GM18951 (cell line): ENCODE measurements at regions not wholly inside any gene's neighbourhood (a gene's known extent, or its start where the extent isn't known, plus 50 kb on each side); places are given as distances from the start of the nearest gene placed in this dataset.

Experiments used
- POLR2A ChIP-seq: IDR thresholded peaks from 4 replicates; pipeline ENCODE4 v1.6.1; 2011; ENCODE audit warnings: mild to moderate bottlenecking; ENCODE audit not compliant: insufficient read length, insufficient read depth; ENCODE audit errors: extremely low read depth
- in situ Hi-C: fragments of 300-500 bp; cut with MboI; formaldehyde crosslinking; loops from one replicate; pipeline ENCODE4 v1.12.0; 2022; ENCODE audit warnings: low sequenced_read_pairs, mixed read lengths, inconsistent platforms; ENCODE audit not compliant: unreplicated experiment

DNA sequence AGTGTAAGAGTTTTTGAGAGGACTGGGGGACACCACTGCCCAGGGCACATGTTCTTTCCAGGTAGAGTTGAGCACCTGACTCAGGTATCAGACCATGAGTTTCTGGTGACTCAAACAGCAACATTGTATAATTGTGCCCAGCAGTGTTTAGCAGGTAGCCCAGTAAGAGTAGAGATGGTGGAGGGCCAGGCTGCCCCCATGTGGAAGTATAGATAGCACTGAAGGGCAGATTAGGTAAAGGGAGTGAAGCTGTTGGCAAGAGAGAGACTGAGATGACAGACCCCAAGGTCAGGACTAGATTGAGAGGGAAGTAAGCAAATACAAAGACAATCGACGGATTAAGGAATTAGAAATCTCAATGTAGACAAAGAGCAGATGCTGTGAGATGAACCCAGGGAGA, 74.6 kb downstream of the TRIM42 start:
- TF ChIP-seq POLR2A: no peak
- in situ Hi-C loops: loop anchor here (10.0 kb wide), 1 partner anchor 92 kb away; no protein-coding TSS in a partner anchor

DNA sequence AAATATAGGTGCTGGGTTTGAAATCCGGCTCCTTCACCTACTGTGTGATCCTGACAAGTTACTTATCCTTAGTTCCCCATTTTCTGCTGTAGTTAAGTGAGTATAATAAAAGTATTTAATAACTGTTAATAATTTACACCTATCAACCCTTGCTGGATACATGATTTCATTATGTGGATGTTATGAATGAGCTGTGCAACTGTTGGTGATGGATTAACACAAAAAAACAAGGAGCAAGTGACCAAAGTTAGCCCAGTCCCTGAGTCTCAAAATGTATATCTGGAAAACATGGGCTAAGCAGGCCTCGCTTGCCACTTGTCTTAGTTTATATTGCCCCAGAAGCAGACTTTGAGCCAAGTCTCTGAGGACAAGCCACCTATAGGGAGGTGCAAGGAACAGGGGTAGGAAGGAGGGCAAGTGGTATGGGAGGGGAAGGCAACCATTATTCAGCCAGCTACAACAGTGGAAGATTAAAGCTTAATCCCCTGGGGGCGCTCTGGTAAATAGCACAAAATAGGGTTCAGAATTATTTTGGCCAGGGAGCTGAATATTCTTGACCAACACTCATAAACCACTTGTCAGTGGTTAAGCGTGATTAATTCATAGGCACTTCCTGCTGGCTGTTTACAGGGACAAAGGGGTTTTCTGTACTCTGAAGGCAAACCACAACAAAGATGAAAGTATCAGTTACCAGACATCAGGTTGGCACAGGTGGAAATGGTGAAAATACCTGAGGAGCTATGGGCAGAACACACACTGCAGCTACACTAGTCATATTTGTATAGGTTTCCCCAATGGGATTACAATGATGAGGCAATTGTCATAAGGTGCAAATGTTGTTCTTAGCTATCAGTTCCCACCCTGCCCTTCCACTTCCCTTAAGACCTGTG, 76.2 kb downstream of the TRIM42 start:
- TF ChIP-seq POLR2A: no peak
- in situ Hi-C loops: loop anchor here (10.0 kb wide), 1 partner anchor 91 kb away; no protein-coding TSS in a partner anchor

DNA sequence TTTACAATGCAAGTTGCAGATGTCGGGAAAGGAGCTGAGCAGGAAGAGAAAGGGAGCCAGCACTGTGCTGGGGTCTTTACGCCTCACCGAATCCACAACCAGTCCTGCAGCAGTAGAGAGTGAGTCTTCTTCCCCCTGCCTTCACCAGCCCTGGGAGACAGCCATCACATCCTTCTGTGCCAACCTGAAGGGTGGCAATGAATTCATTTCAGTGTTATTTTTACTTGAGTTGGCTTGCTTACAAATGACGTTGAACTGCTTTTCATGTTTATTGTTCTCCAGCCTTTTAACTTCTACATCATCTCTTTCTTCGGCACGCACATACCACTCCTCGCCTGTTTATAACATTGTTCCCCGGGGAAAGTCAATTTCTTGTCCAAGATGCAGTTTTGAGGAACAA, 77.1 kb downstream of the TRIM42 start:
- TF ChIP-seq POLR2A: no peak
- in situ Hi-C loops: loop anchor here (10.0 kb wide), 1 partner anchor 90 kb away; no protein-coding TSS in a partner anchor

- in situ Hi-C loops: loop anchor here (10.0 kb wide), 1 partner anchor 88 kb away; no protein-coding TSS in a partner anchor
- no peak for TF ChIP-seq POLR2A
Measured at GRCh38 chr3:140756240-140757016, 78.6 kb downstream of the TRIM42 start.

DNA sequence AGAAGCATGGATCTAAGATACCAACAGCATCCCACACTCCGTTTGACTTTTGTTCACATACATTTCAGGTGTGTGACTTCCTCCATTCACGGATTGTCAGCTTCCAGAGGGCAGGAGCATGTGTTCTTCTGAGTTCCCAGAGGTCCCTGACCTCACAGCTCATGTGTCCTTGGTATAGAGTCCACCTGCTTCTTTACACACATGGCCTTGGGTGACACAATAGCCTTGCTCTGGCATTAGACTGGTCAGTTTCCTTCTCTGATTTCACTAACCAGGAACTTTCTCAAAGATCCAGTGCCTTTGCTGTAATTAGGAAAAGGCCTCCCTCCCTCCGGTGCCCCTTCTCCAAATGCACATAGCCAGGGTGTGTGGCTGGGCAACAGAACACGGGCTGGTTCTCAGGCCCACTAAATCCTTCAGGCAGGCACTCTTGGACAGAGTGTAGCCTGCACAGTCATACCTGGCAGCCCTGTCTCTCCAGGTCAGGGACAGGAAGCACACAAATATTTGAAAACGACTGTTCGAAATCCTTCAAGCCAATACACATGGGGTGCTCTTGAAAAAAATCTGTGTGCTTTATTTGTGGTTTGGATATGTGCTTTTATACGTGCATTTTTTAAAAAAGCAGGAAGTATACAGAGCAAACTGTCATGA, 81.1 kb downstream of the TRIM42 start:
- in situ Hi-C loops: loop anchor here (10.0 kb wide), 1 partner anchor 86 kb away; no protein-coding TSS in a partner anchor
- no peak for TF ChIP-seq POLR2A

DNA sequence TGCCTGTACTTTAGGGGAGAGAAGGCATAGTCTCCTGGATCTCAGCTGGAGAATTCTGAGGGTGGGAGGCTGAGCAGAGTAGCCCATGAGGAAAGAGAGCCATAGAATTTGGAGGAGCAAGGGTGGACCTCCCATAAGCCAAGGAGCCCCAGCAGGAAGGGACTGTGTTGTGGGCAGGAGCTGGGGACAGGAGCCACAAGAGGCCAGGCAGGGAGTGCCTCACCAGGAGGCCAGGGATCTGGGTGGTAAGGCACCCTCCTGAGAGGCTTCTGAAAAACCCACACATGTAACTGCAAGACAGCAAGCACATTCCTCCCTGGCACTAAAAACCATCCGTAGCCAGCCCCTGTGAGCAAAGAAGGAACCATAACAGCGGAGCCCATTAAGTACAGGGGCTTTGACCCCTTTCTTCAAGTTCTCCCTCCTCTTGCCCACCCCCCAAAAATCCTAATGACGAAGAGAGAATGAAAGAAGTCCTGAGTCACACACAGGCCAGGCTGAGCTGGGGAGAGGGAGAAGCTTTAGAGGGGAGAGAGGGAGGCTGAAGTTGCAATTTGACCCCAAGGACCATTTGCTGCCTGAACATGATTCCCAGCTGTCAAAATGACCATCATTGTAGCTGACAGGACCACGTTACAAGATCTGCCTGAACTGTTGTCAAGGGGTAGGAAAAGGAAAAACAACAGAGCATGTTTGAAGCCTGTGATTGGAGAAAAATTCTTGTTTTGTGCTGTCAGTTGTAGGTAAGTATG, 82.6 kb downstream of the TRIM42 start:
- TF ChIP-seq POLR2A: no peak
- in situ Hi-C loops: no loop called here

DNA sequence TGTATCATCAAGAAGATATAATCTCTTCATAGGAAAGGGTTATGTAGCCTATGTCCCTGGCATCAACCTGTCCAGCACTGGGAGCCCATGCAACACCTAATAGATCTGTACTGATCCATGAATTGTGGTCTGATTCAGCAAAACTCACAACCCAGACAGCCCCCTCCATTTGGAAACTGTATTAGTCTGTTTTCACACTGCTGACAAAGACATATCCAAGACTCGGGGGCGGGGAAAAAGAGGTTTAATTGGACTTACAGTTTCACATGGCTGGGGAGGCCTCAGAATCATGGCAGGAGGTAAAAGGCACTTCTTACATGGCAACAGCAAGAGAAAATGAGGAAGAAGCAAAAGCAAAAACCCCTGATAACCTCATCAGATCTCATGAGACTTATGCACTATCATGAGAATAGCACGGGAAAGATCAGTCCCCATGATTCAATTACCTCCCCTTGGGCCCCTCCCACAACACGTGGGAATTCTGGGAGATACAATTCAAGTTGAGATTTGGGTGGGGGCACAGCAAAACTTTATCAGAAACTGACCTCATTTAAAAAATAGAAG, 83.3 kb downstream of the TRIM42 start:
- no peak for TF ChIP-seq POLR2A
- in situ Hi-C loops: no loop called here

- no peak for TF ChIP-seq POLR2A
- in situ Hi-C loops: no loop called here
Measured at GRCh38 chr3:140762746-140763145, 84.9 kb downstream of the TRIM42 start.

DNA sequence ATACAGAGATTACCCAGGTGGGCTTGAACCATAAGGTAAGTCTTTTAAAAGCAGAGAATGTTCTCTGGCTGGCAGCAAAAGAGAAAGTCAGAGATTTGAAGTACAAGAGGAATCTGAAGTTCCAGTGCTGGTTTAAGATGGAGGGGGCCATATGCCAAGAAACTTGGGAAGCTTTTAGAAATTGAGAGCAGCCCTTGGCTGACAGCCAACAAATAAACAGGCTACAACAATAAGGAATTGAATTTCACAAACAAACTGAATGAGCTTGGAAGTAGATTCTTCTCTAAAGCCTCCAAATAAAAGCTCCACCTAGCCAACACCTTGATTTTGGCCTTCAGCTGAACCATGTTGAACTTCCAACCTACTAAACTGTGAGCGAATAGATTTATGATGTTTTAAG, 85.7 kb downstream of the TRIM42 start:
- in situ Hi-C loops: no loop called here

DNA sequence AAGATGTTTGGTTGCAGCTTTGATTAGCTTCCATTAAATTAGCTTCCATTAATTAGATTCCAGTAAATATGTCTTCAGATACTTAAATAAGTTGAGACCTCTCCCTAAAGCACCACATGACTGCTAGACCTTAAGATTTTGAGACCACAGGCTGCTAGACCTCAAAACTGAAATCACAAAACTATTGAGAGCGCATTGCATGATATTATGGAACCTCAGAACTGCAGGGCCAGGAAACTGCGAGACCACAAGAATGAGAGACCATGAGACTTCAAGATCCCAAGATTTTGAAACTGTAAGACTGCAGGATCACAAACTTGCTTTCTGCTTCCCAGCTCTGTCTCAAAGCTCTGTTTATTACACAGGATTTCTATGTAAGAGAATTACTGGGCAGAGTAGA, 87.4 kb downstream of the TRIM42 start:
- in situ Hi-C loops: no loop called here
- no peak for TF ChIP-seq POLR2A

More for the DNA sequence above, 85.7 kb downstream of the TRIM42 start:
- TF ChIP-seq POLR2A: no peak

DNA sequence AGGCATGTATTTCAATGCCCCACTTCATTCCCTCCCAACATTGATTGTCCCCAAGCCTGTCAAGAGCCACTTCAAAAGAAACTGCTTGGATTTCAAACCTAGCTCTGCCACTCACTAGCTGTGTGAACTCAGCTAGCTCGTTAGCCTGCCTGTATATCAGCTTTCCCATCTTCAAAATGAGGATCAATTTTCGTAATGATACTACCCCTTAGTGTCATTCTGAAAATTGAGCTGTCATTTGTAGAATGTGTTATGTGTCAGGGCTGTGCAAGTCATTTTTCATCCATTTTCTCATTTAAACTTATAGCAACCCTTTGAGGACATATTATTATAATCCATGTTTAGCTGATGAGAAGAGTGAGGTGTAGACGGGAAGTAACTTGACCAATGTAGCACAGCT, 88.6 kb downstream of the TRIM42 start:
- TF ChIP-seq POLR2A: no peak
- in situ Hi-C loops: no loop called here

- TF ChIP-seq POLR2A: no peak
- in situ Hi-C loops: no loop called here
Measured at GRCh38 chr3:140767566-140767965, 89.7 kb downstream of the TRIM42 start.
